Smooth muscle cell (in vitro differentiated cells): ENCODE measurements at regions not wholly inside any gene's neighbourhood (a gene's known extent, or its start where the extent isn't known, plus 50 kb on each side); places are given as distances from the start of the nearest gene placed in this dataset.

Source experiments
- DNase-seq: peaks from one replicate; lab custom pipeline; 2025; ENCODE audit not compliant: unreplicated experiment; lab: John Stamatoyannopoulos, UW
- H2AFZ ChIP-seq: fragments of 200-600 bp; sonication (generic); 2 replicates; pipeline ENCODE4 v1.6.0; 2016; ENCODE audit warnings: antibody characterized with exemption, low read depth, mild to moderate bottlenecking
- H3F3A ChIP-seq: fragments of 200-600 bp; sonication (generic); 2 replicates; pipeline ENCODE4 v1.6.0; 2017; ENCODE audit warnings: antibody characterized with exemption, low read depth
- H3K27ac ChIP-seq: fragments of 200-600 bp; sonication (generic); 2 replicates; pipeline ENCODE4 v1.5.1; 2016; ENCODE audit warnings: low read depth, mild to moderate bottlenecking
- H3K27me3 ChIP-seq: fragments of 200-600 bp; sonication (generic); 2 replicates; pipeline ENCODE4 v1.6.1; 2016; ENCODE audit warnings: low read depth, mild to moderate bottlenecking
- H3K36me3 ChIP-seq: fragments of 200-600 bp; sonication (generic); 2 replicates; pipeline ENCODE4 v1.5.1; 2016; ENCODE audit warnings: low read depth
- H3K4me1 ChIP-seq: fragments of 200-600 bp; sonication (generic); 2 replicates; pipeline ENCODE4 v1.5.1; 2016; ENCODE audit warnings: low read depth
- H3K4me2 ChIP-seq: fragments of 200-600 bp; sonication (generic); 2 replicates; pipeline ENCODE4 v1.6.0; 2016; ENCODE audit warnings: mild to moderate bottlenecking
- H3K4me3 ChIP-seq: fragments of 200-600 bp; sonication (generic); 2 replicates; pipeline ENCODE4 v1.5.1; 2016; ENCODE audit warnings: mild to moderate bottlenecking
- H3K79me2 ChIP-seq: fragments of 200-600 bp; sonication (generic); 2 replicates; pipeline ENCODE4 v1.6.0; 2016; ENCODE audit warnings: low read depth, mild to moderate bottlenecking
- H3K9ac ChIP-seq: fragments of 200-600 bp; sonication (generic); 2 replicates; pipeline ENCODE4 v1.6.0; 2016; ENCODE audit warnings: low read depth
- H3K9me3 ChIP-seq: fragments of 200-600 bp; sonication (generic); replicated peaks from 2 replicates; pipeline ENCODE4 v1.5.1; 2016; ENCODE audit warnings: low read depth
- H4K20me1 ChIP-seq: fragments of 200-600 bp; sonication (generic); 2 replicates; pipeline ENCODE4 v1.6.0; 2016; ENCODE audit warnings: low read depth
- CTCF ChIP-seq: fragments of 200-600 bp; sonication (generic); IDR thresholded peaks from 2 replicates; pipeline ENCODE4 v1.5.1; 2017; ENCODE audit warnings: borderline replicate concordance, mild to moderate bottlenecking, antibody characterized with exemption; ENCODE audit not compliant: insufficient read depth, poor library complexity, severe bottlenecking
- WGBS: methylation state at CpG from one replicate; pipeline ENCODE4 v1.1.7; 2016; ENCODE audit warnings: low lambda C conversion rate; 5-methylcytosine and 5-hydroxymethylcytosine counted together

GRCh38 chr4:112942077-112942476 is 107.4 kb upstream of the ANK2 start:
- 91% methylated on average over 2 of the region's 2 CpGs for WGBS
- H3K36me3 ChIP-seq: no peaks in the 10 kb centered on the region
- H3K4me2 ChIP-seq: no peak overlapping the region
- no peak overlapping the region for H3K27ac ChIP-seq
- TF ChIP-seq CTCF: no peak
- H2AFZ ChIP-seq: no peak overlapping the region
- H4K20me1 ChIP-seq: no peaks in the 10 kb centered on the region
- no peaks in the 10 kb centered on the region for H3K79me2 ChIP-seq
- no peak for DNase-seq
- H3K27me3 ChIP-seq: no peaks in the 10 kb centered on the region
- H3F3A ChIP-seq: no peaks in the 10 kb centered on the region
- no peak overlapping the region for H3K9ac ChIP-seq
- no peak overlapping the region for H3K4me3 ChIP-seq
- H3K4me1 ChIP-seq: no peaks in the 10 kb centered on the region
- H3K9me3 ChIP-seq: no peaks in the 10 kb centered on the region

DNA sequence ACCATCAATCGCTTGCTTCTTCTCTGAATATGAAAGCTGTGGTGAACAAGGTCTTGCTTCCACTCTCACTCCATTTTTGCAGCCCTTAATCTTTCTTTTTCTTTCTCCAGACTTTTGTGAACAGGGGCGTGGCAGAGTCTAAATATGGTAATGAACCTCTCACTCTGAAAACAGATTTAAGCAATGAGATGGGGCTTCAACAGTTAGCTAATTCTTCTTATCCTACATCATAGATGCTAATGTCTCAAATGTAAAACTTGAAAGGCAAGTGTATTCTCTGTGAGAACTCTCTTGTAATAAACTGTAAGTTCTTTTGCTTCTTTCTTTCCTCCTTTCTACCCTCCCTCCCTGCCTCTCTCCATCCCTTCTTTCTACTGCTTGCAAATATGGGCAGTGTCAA is 106.5 kb upstream of the ANK2 start:
- Histone ChIP-seq H2AFZ (no peak overlapping the region), H4K20me1 (no peaks in the 10 kb centered on the region), H3F3A (no peaks in the 10 kb centered on the region), H3K27me3 (no peaks in the 10 kb centered on the region), H3K9me3 (no peaks in the 10 kb centered on the region), H3K4me3 (no peak overlapping the region), H3K9ac (no peak overlapping the region), H3K79me2 (no peaks in the 10 kb centered on the region), H3K27ac (no peak overlapping the region), H3K4me2 (no peak overlapping the region), H3K4me1 (no peaks in the 10 kb centered on the region), H3K36me3 (no peaks in the 10 kb centered on the region)
- no peak for DNase-seq
- TF ChIP-seq CTCF: no peak
- WGBS: 96% methylated on average over 2 of the region's 2 CpGs

GRCh38 chr4:112944006-112944405 is 105.4 kb upstream of the ANK2 start:
- no peak overlapping the region for H3K4me3 ChIP-seq
- TF ChIP-seq CTCF: no peak
- H2AFZ ChIP-seq: no peak overlapping the region
- no peaks in the 10 kb centered on the region for H3K9me3 ChIP-seq
- no peaks in the 10 kb centered on the region for H3K27me3 ChIP-seq
- no peak overlapping the region for H3K27ac ChIP-seq
- H3F3A ChIP-seq: no peaks in the 10 kb centered on the region
- peaks cover 3% of the 10 kb centered on the region for H3K4me1 ChIP-seq
- H3K36me3 ChIP-seq: no peaks in the 10 kb centered on the region
- no peak overlapping the region for H3K4me2 ChIP-seq
- no peak overlapping the region for H3K9ac ChIP-seq
- DNase-seq: no peak
- H4K20me1 ChIP-seq: no peaks in the 10 kb centered on the region
- H3K79me2 ChIP-seq: no peaks in the 10 kb centered on the region

- H3K9me3 ChIP-seq: no peaks in the 10 kb centered on the region
- H3K36me3 ChIP-seq: no peaks in the 10 kb centered on the region
- H3K27me3 ChIP-seq: no peaks in the 10 kb centered on the region
- H3K4me1 ChIP-seq: peaks cover 5% of the 10 kb centered on the region
- no peak for TF ChIP-seq CTCF
- H3K4me2 ChIP-seq: no peak overlapping the region
- WGBS: 83% methylated on average over 7 of the region's 7 CpGs
- no peaks in the 10 kb centered on the region for H4K20me1 ChIP-seq
- no peak overlapping the region for H3K27ac ChIP-seq
- H3K4me3 ChIP-seq: no peak overlapping the region
- H3F3A ChIP-seq: no peaks in the 10 kb centered on the region
- H3K9ac ChIP-seq: no peak overlapping the region
- H3K79me2 ChIP-seq: no peaks in the 10 kb centered on the region
- no peak overlapping the region for H2AFZ ChIP-seq
- DNase-seq: no peak
Observed at GRCh38 chr4:112946127-112946526, 103.3 kb upstream of the ANK2 start.
